ENCODE measurements at regions not wholly inside any gene's neighbourhood (a gene's known extent, or its start where the extent isn't known, plus 50 kb on each side); places are given as distances from the start of the nearest gene placed in this dataset.

- no peak for DNase-seq
Observed at GRCh38 chr20:20821484-20822260, 109.2 kb upstream of the RALGAPA2 start.

GRCh38 chr20:20820785-20821483 is 108.5 kb upstream of the RALGAPA2 start:
- DNase-seq, result no peak

- no peak for DNase-seq
Observed at GRCh38 chr20:20820104-20820503, 107.7 kb upstream of the RALGAPA2 start.

DNA sequence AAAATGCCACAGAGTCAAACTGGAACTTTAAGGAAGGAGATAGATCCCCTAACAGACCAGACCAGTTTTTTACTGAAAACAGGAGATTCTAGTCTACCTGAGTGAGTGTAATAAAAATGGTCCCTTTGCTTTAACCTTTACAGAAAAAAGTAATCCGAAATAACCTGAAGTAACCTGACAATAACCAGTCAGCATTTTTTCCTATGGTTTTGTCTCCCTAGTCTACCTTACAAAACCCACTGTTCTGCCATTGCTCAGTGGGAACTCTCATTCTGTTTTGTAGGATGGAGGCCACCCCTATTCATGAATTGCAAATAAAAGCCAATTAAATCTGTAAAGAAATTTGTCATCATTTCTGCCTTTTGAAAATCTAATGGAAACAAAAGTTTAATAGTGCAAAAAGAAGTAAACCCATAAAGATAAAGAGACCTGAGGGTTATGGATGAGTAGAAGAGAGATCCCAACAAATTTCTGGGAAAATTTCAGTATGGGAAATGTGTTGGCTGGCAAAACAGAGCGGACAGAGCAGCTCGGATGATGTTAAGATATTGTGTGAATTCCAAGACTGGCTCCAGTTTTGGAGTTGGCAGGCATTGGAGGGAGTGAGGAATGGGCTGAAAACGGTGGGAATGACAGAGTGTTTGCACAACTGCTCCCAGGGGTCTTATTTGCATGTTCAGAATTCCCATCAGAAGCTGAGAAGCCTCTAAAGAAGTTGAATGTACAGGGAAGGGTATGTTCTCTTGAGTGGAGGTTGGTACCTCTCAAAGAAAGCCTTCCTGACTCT is 104.7 kb upstream of the RALGAPA2 start:
- DNase-seq, result no peak

DNA sequence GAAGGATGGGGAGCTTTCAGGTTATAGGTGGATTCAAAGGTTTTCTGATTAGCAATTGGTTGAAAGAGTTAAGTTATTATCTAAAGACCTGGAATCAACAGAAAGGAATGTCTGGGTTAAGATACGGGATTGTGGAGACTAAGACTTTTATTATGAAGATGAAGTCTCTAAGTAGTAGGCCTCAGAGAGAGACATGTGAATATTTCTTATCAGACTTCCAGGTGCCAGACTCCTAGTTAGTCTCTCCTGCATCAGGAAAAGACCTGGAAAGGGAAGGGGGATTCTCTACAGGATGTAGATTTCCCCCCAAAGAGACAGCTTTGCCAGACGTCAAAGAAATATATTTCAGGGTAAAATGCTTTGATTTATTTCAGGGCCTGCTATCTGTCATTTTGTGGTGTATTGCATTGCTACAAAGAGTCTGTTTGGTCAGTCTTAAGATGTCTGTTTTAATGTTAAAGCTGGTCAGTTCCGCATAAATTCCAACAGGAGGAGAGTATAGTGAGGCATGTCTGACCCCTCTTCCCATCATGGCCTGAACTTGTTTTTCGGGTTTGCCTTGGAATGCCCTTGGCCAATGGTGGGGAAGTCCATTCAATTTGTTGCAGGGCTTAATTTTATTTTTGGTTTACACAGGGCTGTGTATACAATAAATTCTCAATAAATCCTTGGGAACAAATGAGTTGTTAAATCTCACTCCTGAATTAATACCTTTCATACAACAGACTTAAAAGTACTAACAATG is 103.4 kb upstream of the RALGAPA2 start:
- DNase-seq, result no peak

DNA sequence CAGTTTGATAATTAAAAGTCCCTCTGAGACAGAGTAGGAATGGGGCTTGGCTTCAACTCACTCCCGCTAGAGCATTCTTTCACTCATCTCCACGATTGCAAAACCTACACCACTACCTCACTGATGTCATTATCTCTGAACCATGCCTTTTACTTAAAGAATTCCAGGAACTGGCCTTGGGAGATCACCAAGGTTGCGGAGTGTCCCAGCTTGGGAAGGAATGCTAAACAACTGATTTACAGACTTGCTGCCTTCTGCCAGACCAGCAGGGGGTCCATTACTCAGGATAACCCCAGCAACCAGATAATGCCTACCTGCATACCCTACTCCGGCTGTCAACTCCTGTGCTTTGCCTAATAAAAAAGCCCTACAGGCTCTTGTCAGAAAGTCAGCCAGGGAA is 102.2 kb upstream of the RALGAPA2 start:
- no peak for DNase-seq

DNA sequence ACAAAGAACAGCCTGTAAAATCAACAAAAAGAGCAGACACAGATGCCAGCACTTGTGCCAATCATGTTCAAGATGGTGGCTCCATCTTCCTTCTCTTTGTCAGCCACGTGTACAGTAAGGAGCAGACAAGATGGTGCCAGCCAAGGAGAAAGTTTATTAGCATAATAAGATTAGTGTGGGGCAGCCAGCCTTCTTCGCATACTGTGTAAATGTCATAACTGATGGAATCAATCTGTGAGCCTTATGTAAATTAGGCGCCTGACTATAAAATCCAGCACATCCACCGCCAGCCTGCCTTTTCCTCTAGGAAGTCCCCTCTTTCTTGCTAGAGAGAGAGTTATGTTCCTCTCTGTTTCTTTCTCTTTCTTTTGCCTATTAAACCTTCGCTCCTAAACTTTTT is 99.7 kb upstream of the RALGAPA2 start:
- DNase-seq, result no peak

DNA sequence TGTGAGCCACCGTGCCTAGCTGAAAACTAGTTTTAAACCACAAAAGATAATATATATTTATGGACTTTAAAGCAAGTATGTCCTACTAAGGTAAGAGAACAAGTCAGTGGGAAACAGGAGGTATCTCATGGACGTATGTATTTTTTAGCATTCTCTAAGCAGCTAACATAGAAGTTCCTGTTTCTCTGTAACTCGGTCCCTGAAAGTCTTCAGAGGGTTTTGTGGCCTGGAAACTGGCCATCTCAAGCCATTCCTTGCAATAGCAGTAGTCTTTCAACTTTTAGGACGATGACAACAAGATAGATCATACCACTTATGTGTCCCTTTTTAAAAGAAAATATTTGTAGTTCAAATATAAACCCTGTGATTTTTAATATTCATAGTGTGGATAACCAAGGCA is 95.6 kb upstream of the RALGAPA2 start:
- no peak for DNase-seq

GRCh38 chr20:20806121-20807095 is 94.0 kb upstream of the RALGAPA2 start:
- no peak for DNase-seq

GRCh38 chr20:20803011-20803410 is 90.6 kb upstream of the RALGAPA2 start:
- DNase-seq, result no peak

- no peak for DNase-seq
Observed at GRCh38 chr20:20802328-20802727, 89.9 kb upstream of the RALGAPA2 start.

DNA sequence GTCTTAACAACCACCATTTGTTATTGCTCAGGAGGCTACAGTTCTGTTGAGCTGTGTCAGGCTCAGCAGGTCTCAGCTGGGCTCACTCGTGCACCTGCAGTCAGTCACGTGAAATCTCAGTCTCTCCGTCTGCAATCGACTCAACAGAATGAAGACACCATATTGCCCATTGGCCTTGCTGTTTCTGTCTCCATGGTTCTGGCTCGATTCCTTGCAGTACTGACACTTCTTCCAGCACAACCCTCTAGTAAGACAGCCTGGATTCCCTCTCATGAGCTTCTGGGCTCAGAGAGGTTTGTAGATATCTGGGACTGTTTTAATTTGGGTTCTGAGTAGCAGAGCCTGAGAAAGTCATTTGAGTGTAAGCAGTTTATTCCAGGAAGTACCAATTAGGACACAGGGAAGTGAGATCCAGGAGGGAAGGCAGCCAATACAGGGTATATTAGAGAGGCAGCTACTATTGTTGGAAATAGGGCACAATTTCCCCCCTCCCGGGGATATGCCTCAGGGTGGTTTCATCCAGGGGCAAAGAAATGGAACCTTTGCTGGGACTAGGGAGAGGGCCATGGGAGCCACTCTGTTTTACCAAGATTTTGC is 87.4 kb upstream of the RALGAPA2 start:
- DNase-seq, result no peak

DNA sequence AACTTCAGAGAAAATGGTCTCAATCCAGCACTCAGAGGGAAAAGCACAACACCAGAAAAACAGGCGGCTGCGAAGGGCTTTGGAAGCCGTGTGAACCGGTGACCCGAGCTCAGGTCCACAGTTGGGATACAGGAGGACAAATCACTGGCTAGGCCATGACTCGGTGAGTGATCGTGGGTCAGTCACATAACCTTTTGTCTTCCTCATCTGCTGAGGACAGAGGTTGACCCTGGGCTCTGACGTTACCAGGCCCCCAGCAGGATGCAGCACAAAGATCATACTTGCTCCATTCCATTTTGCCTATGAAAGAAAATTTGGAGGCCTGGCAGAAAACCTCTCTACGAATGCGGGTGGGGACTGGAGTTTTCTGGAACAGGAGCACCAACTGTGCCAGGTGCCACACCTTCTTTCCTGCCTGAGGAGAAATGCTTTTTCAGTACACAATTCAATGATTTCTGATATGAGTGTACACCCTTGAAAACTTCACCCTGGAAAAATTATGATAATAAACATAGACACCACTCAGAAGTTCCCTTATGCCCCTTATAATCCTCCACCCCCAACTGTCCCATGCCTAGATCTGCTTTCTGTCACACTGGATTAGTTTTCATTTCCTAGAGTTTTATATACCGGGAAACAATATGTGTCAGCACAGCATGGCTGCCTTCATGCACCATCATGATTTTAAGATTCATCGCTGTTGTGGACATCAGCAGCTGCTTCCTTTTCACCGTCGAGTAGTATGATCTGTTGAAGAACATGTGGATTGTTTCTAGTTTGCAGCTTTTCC is 85.3 kb upstream of the RALGAPA2 start:
- DNase-seq, result no peak

GRCh38 chr20:20796766-20797440 is 84.5 kb upstream of the RALGAPA2 start:
- DNase-seq, result no peak

DNA sequence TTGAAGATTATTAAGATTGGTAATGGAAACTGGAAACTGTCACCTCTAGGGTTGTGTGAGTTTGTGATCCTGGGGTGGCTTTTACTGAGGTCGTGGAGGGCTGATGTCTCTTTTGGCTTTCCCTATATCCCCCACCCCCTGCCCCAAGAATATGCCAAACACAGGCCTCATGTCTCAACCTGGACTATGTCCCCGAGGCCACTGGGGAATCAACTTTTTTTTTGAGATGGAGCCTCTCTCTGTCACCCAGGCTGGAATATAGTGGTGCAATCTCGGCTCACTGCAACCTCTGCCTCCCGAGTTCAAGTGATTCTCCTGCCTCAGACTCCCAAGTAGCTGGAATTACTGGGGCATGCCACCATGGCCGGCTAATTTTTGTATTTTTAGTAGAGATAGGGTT is 83.3 kb upstream of the RALGAPA2 start:
- DNase-seq, result no peak

DNA sequence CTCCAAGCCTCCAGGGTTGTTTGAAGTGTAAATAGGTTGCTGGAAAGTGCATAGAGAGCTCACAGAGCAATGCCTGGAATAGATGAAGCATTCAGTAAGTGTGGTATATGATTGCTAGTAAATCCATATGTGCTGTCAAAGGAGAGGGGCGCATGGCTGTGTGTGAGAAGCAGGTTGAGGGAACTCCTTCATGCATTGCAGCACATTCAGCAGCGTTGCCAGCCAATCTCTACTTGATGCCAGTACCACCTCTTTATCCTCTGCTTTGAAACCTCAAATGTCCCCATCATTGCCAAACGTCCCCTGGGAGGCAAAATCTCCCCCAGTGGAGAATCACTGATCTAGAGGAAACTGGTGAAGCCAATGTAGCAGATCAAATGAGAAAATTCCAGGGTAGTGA is 82.7 kb upstream of the RALGAPA2 start:
- no peak for DNase-seq

DNA sequence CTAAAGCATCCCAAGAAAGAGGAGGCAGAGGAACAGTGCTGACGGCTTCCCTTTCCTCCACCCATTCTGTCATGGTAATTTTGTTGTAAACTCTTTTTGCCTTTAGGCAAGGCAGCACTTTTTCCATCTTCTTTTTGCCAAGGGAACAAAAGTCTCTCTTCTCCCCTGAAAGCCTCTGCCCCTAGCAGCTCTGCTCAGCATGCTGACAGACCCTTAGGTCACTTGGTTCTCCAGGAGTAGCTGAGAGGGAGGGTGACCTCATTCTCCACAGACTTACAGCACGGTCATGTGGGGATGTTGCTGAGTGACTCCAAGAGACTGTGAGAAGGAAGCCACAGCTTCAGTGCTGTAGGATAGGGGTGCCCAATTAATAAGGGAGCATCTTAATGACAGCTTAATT is 81.1 kb upstream of the RALGAPA2 start:
- no peak for DNase-seq

GRCh38 chr20:20791664-20792568 is 79.5 kb upstream of the RALGAPA2 start:
- DNase-seq, result no peak

DNA sequence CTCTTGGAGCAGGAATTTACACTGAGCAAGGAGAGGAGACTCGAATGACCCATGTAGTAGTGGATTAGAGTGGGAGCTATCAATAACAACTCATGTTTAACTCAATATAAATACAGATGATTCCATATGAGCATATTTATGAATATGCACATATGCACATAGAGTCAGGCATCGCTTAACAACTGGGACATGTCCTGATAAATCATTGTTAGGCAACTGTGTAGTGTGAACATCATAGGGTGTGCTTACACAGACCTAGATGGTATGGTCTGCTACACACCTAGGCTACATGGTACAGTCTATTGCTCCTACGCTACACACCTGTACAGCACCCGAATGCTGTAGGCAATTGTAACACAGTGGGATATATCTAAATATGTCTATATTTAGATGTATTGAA is 75.9 kb upstream of the RALGAPA2 start:
- no peak for DNase-seq
